Activated CD4-positive, alpha-beta T cell treated with anti-CD3 and anti-CD28 coated beads, Interleukin-2, amount 50 U/mL, for 4 hours (primary cell): ENCODE measurements at regions not wholly inside any gene's neighbourhood (a gene's known extent, or its start where the extent isn't known, plus 50 kb on each side); places are given as distances from the start of the nearest gene placed in this dataset.

ENCODE experiments used
- DNase-seq, 2 experiments: peaks; one replicate each; pipeline ENCODE4 v3.0.0-alpha.2; 2020

- DNase-seq = no peak
These were observed 318.6 kb downstream of the TCERG1L start for GRCh38 chr10:130992802-130993523.

- no peak for DNase-seq
These were observed 317.9 kb downstream of the TCERG1L start for GRCh38 chr10:130993612-130994011.

GRCh38 chr10:130994191-130994590 lies 317.3 kb downstream of the TCERG1L start:
- no peak for DNase-seq

GRCh38 chr10:130994845-130995244 lies 316.7 kb downstream of the TCERG1L start:
- no peak for DNase-seq

- no peak for DNase-seq
These were observed 314.1 kb downstream of the TCERG1L start for GRCh38 chr10:130997267-130998045.

GRCh38 chr10:130998046-130998435 lies 313.5 kb downstream of the TCERG1L start:
- no peak for DNase-seq

GRCh38 chr10:130998642-130999041 lies 312.9 kb downstream of the TCERG1L start:
- DNase-seq = no peak

GRCh38 chr10:130999376-131000202 lies 311.9 kb downstream of the TCERG1L start:
- DNase-seq = no peak

- DNase-seq = no peak
These were observed 311.3 kb downstream of the TCERG1L start for GRCh38 chr10:131000244-131000643.

GRCh38 chr10:131000743-131001142 lies 310.8 kb downstream of the TCERG1L start:
- DNase-seq = no peak

- no peak for DNase-seq
These were observed 310.1 kb downstream of the TCERG1L start for GRCh38 chr10:131001438-131001837.

- DNase-seq = no peak
These were observed 309.3 kb downstream of the TCERG1L start for GRCh38 chr10:131002031-131002861.

GRCh38 chr10:131003455-131003854 lies 308.1 kb downstream of the TCERG1L start:
- DNase-seq = no peak

- no peak for DNase-seq
These were observed 307.2 kb downstream of the TCERG1L start for GRCh38 chr10:131004276-131004675.

- no peak for DNase-seq
These were observed 304.9 kb downstream of the TCERG1L start for GRCh38 chr10:131006458-131007256.

- no peak for DNase-seq
These were observed 301.7 kb downstream of the TCERG1L start for GRCh38 chr10:131009791-131010190.

- DNase-seq = no peak
These were observed 300.5 kb downstream of the TCERG1L start for GRCh38 chr10:131010965-131011575.

- DNase-seq = no peak
These were observed 299.4 kb downstream of the TCERG1L start for GRCh38 chr10:131011936-131012640.

GRCh38 chr10:131012641-131012985 lies 298.9 kb downstream of the TCERG1L start:
- DNase-seq = no peak

GRCh38 chr10:131013281-131013912 lies 298.1 kb downstream of the TCERG1L start:
- DNase-seq = no peak
